MM.1S (cell line): ENCODE measurements at regions not wholly inside any gene's neighbourhood (a gene's known extent, or its start where the extent isn't known, plus 50 kb on each side); places are given as distances from the start of the nearest gene placed in this dataset.

Experiments used
- DNase-seq: peaks from one replicate; pipeline ENCODE4 v3.0.0-alpha.2; 2015
- H2AFZ ChIP-seq: fragments of 300-600 bp; sonication (generic); 2 replicates; pipeline ENCODE4 v1.6.0; 2016; ENCODE audit warnings: antibody characterized with exemption, low read length
- H3F3A ChIP-seq: fragments of 300-600 bp; sonication (generic); 2 replicates; pipeline ENCODE4 v1.6.1; 2016; ENCODE audit warnings: mild to moderate bottlenecking, antibody characterized with exemption, low read length, moderate library complexity, mixed read lengths; ENCODE audit not compliant: insufficient read depth
- H3K27ac ChIP-seq: fragments of 300-600 bp; sonication (generic); 2 replicates; pipeline ENCODE4 v1.5.1; 2016; ENCODE audit warnings: mild to moderate bottlenecking, low read length
- H3K27me3 ChIP-seq: fragments of 300-600 bp; sonication (generic); replicated peaks from 2 replicates; pipeline ENCODE4 v1.6.0; 2016; ENCODE audit warnings: low read length; ENCODE audit not compliant: insufficient read depth
- H3K36me3 ChIP-seq: fragments of 300-600 bp; sonication (generic); replicated peaks from 2 replicates; pipeline ENCODE4 v1.6.1; 2016; ENCODE audit warnings: mild to moderate bottlenecking, low read length, mixed read lengths; ENCODE audit not compliant: insufficient read depth
- H3K4me1 ChIP-seq: fragments of 300-600 bp; sonication (generic); 2 replicates; pipeline ENCODE4 v1.6.1; 2016; ENCODE audit warnings: low read length, mixed read lengths
- H3K4me2 ChIP-seq: fragments of 300-600 bp; sonication (generic); 2 replicates; pipeline ENCODE4 v1.6.0; 2016; ENCODE audit warnings: low read depth, low read length
- H3K4me3 ChIP-seq: fragments of 300-600 bp; sonication (generic); 2 replicates; pipeline ENCODE4 v1.5.1; 2016; ENCODE audit warnings: low read length, mixed read lengths
- H3K79me2 ChIP-seq: fragments of 300-600 bp; sonication (generic); 2 replicates; pipeline ENCODE4 v1.6.1; 2016; ENCODE audit warnings: mixed run types, low read length, mixed read lengths
- H3K9ac ChIP-seq: fragments of 300-600 bp; sonication (generic); 2 replicates; pipeline ENCODE4 v1.6.1; 2016; ENCODE audit warnings: low read length, mixed read lengths
- H3K9me2 ChIP-seq: fragments of 300-600 bp; sonication (generic); replicated peaks from 2 replicates; pipeline ENCODE4 v1.6.1; 2016; ENCODE audit warnings: mild to moderate bottlenecking, low read length, mixed read lengths; ENCODE audit not compliant: insufficient read depth
- H3K9me3 ChIP-seq: fragments of 300-600 bp; sonication (generic); replicated peaks from 2 replicates; pipeline ENCODE4 v1.6.1; 2016; ENCODE audit warnings: mild to moderate bottlenecking, low read length, mixed read lengths; ENCODE audit not compliant: insufficient read depth
- H4K20me1 ChIP-seq: fragments of 300-600 bp; sonication (generic); 2 replicates; pipeline ENCODE4 v1.6.1; 2016; ENCODE audit warnings: mild to moderate bottlenecking, low read length, moderate library complexity, mixed read lengths; ENCODE audit not compliant: insufficient read depth
- EZH2 ChIP-seq: fragments of 300-600 bp; sonication (generic); optimal IDR thresholded peaks from 2 replicates; pipeline ENCODE3; 2017; ENCODE audit warnings: low read depth, mild to moderate bottlenecking, antibody characterized with exemption, low read length, mixed read lengths
- EZH2phosphoT487 ChIP-seq: fragments of 300-600 bp; sonication (generic); IDR thresholded peaks from 2 replicates; pipeline ENCODE4 v1.6.1; 2018; ENCODE audit warnings: antibody characterized with exemption, low read length
- TF ChIP-seq, protein P1 (sequence below): fragments of 300-600 bp; sonication (generic); IDR thresholded peaks from 2 replicates; pipeline ENCODE4 v1.5.1; 2016; ENCODE audit warnings: antibody characterized with exemption, low read length, mixed read lengths

GRCh38 chr13:44120849-44121755, 241.4 kb downstream of the LACC1 start:
- Histone ChIP-seq H3K4me1 (peaks cover 13% of the 10 kb centered on the region; the same call in 1 of the 2 replicates), H4K20me1 (no peaks in the 10 kb centered on the region), H3K36me3 (no peaks in the 10 kb centered on the region), H3K79me2 (no peaks in the 10 kb centered on the region), H2AFZ (no peak overlapping the region), H3K4me3 (no peak overlapping the region), H3K9ac (no peak overlapping the region), H3K9me3 (no peaks in the 10 kb centered on the region), H3K9me2 (no peaks in the 10 kb centered on the region), H3K27me3 (no peaks in the 10 kb centered on the region), H3F3A (no peaks in the 10 kb centered on the region), H3K27ac (no peak overlapping the region), H3K4me2 (no peak overlapping the region)
- TF ChIP-seq, protein P1, sequence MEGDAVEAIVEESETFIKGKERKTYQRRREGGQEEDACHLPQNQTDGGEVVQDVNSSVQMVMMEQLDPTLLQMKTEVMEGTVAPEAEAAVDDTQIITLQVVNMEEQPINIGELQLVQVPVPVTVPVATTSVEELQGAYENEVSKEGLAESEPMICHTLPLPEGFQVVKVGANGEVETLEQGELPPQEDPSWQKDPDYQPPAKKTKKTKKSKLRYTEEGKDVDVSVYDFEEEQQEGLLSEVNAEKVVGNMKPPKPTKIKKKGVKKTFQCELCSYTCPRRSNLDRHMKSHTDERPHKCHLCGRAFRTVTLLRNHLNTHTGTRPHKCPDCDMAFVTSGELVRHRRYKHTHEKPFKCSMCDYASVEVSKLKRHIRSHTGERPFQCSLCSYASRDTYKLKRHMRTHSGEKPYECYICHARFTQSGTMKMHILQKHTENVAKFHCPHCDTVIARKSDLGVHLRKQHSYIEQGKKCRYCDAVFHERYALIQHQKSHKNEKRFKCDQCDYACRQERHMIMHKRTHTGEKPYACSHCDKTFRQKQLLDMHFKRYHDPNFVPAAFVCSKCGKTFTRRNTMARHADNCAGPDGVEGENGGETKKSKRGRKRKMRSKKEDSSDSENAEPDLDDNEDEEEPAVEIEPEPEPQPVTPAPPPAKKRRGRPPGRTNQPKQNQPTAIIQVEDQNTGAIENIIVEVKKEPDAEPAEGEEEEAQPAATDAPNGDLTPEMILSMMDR = no peak
- no peak for TF ChIP-seq EZH2
- no peak for TF ChIP-seq EZH2phosphoT487
- DNase-seq = no peak

- no peaks in the 10 kb centered on the region for H3K36me3 ChIP-seq
- H3K4me1 ChIP-seq = no peaks in the 10 kb centered on the region
- H3K9ac ChIP-seq = no peak overlapping the region
- H3K9me3 ChIP-seq = no peaks in the 10 kb centered on the region
- no peak overlapping the region for H2AFZ ChIP-seq
- no peak overlapping the region for H3K27ac ChIP-seq
- no peaks in the 10 kb centered on the region for H3K9me2 ChIP-seq
- no peak overlapping the region for H3K4me3 ChIP-seq
- no peaks in the 10 kb centered on the region for H3K79me2 ChIP-seq
- no peak for TF ChIP-seq EZH2
- no peaks in the 10 kb centered on the region for H3F3A ChIP-seq
- H3K4me2 ChIP-seq = no peak overlapping the region
- no peaks in the 10 kb centered on the region for H4K20me1 ChIP-seq
- no peak for DNase-seq
- H3K27me3 ChIP-seq = no peaks in the 10 kb centered on the region
These were observed 244.6 kb downstream of the LACC1 start for GRCh38 chr13:44124352-44124751.

- Histone ChIP-seq H3K4me1 (no peaks in the 10 kb centered on the region), H3K4me3 (no peak overlapping the region), H2AFZ (no peak overlapping the region), H3K36me3 (no peaks in the 10 kb centered on the region), H3K9me2 (no peaks in the 10 kb centered on the region), H3K79me2 (no peaks in the 10 kb centered on the region), H3K27ac (no peak overlapping the region), H3K27me3 (no peaks in the 10 kb centered on the region), H3K4me2 (no peak overlapping the region), H4K20me1 (no peaks in the 10 kb centered on the region), H3K9me3 (no peaks in the 10 kb centered on the region), H3K9ac (no peak overlapping the region), H3F3A (no peaks in the 10 kb centered on the region)
- TF ChIP-seq, protein P1 = no peak
- no peak for TF ChIP-seq EZH2
- TF ChIP-seq EZH2phosphoT487 = no peak
- no peak for DNase-seq
These were observed 246.3 kb downstream of the LACC1 start for GRCh38 chr13:44125943-44126469.

GRCh38 chr13:44128552-44129001, 245.0 kb upstream of the SERP2 start:
- H3K4me1 ChIP-seq = no peaks in the 10 kb centered on the region
- no peaks in the 10 kb centered on the region for H4K20me1 ChIP-seq
- H3K36me3 ChIP-seq = no peaks in the 10 kb centered on the region
- no peak for DNase-seq
- no peak overlapping the region for H3K4me3 ChIP-seq
- H3K27ac ChIP-seq = no peak overlapping the region
- H3K9me2 ChIP-seq = no peaks in the 10 kb centered on the region
- H3K27me3 ChIP-seq = no peaks in the 10 kb centered on the region
- H3K4me2 ChIP-seq = no peak overlapping the region
- no peak overlapping the region for H2AFZ ChIP-seq
- no peaks in the 10 kb centered on the region for H3F3A ChIP-seq
- TF ChIP-seq EZH2 (no peak), EZH2phosphoT487 (no peak)
- TF ChIP-seq, protein P1 = no peak
- H3K9me3 ChIP-seq = no peaks in the 10 kb centered on the region
- H3K79me2 ChIP-seq = no peaks in the 10 kb centered on the region
- H3K9ac ChIP-seq = no peak overlapping the region
